ENCODE measurements at regions not wholly inside any gene's neighbourhood (a gene's known extent, or its start where the extent isn't known, plus 50 kb on each side); places are given as distances from the start of the nearest gene placed in this dataset.

- no peak overlapping the region for H3K4me3 ChIP-seq
- no peak for DNase-seq (ENCODE audit: low read depth in 1 of 2, low spot score in 1 of 2)
- POLR2A ChIA-PET = no interaction called here
- CTCF ChIA-PET = no interaction called here
- TF ChIP-seq CTCF (IDR thresholded peaks at IDR 0.05) (no peak), SMC3 (IDR thresholded peaks at IDR 0.05) (no peak), GATA3 (IDR thresholded peaks at IDR 0.05; ENCODE audit: borderline replicate concordance) (no peak), ZSCAN20 (CRISPR knock-in tag; IDR thresholded peaks at IDR 0.05) (no peak), HEYL (CRISPR knock-in tag; IDR thresholded peaks at IDR 0.05) (no peak), ELK1 (IDR thresholded peaks at IDR 0.05; ENCODE audit: low read depth, low read length) (no peak), ZC3H11A (IDR thresholded peaks at IDR 0.05) (no peak), MAX (IDR thresholded peaks at IDR 0.05) (no peak), EHF (CRISPR knock-in tag; IDR thresholded peaks at IDR 0.05) (no peak), MAZ (IDR thresholded peaks at IDR 0.05; ENCODE audit: borderline replicate concordance, low read depth, low read length) (no peak)
- H3K9me3 ChIP-seq = no peaks in the 10 kb centered on the region
- H3K27ac ChIP-seq = no peak overlapping the region
- FAIRE-seq = no peak
- no peak overlapping the region for H3K4me2 ChIP-seq
- H3K4me1 ChIP-seq = no peaks in the 10 kb centered on the region
- 9% methylated on average over 7 of the region's 7 CpGs for WGBS (ENCODE audit: missing lambda C conversion rate)
- no peak for ATAC-seq
Measured at GRCh38 chr2:60331115-60331809, 222.2 kb downstream of the BCL11A start.

- no peak overlapping the region for H3K27ac ChIP-seq
- ChIA-PET POLR2A (no interaction called here), CTCF (no interaction called here)
- ATAC-seq (no peak), DNase-seq (ENCODE audit: low read depth in 1 of 2, low spot score in 1 of 2) (no peak), FAIRE-seq (no peak)
- 36% methylated on average over 3 of the region's 3 CpGs for WGBS (ENCODE audit: missing lambda C conversion rate)
- TF ChIP-seq MAFK (IDR thresholded peaks at IDR 0.05; ENCODE audit: partially characterized antibody) = peak; percentile 51
- no peak for TF ChIP-seq CEBPB (IDR thresholded peaks at IDR 0.05)
- H3K4me3 ChIP-seq = no peak overlapping the region
- no peak overlapping the region for H3K4me2 ChIP-seq
- H3K4me1 ChIP-seq = no peaks in the 10 kb centered on the region
- no peaks in the 10 kb centered on the region for H3K9me3 ChIP-seq
Measured at GRCh38 chr2:60329225-60329624, 224.2 kb downstream of the BCL11A start.

GRCh38 chr2:60324536-60324935, 228.9 kb downstream of the BCL11A start:
- Histone ChIP-seq H3K4me1 (no peaks in the 10 kb centered on the region), H3K4me3 (no peak overlapping the region), H3K4me2 (no peak overlapping the region), H3K27ac (no peak overlapping the region), H3K9me3 (no peaks in the 10 kb centered on the region)
- no peak for FAIRE-seq
- WGBS (ENCODE audit: missing lambda C conversion rate) = 34% methylated on average over 5 of the region's 5 CpGs
- ChIA-PET CTCF (interaction anchor here (0.6 to 1.0 kb wide), 3 partner anchors 12 to 1785 kb away, joined by 3 to 6 read pairs (median 4); no protein-coding TSS in a partner anchor), POLR2A (no interaction called here)
- TF ChIP-seq RCOR1 (IDR thresholded peaks at IDR 0.05; ENCODE audit: low read depth, low read length) (no peak), ESRRA (IDR thresholded peaks at IDR 0.05; ENCODE audit: borderline replicate concordance, low read length) (no peak), TP53 (CRISPR knock-in tag; IDR thresholded peaks at IDR 0.05) (no peak), CHD4 (IDR thresholded peaks at IDR 0.05; ENCODE audit: borderline replicate concordance) (no peak), RARB (CRISPR knock-in tag; IDR thresholded peaks at IDR 0.05) (no peak), ZFP36 (IDR thresholded peaks at IDR 0.05; ENCODE audit: borderline replicate concordance, partially characterized antibody) (no peak)
- ATAC-seq = no peak
- DNase-seq (ENCODE audit: low read depth in 1 of 2, low spot score in 1 of 2) = no peak

- ChIA-PET CTCF (no interaction called here), POLR2A (no interaction called here)
- H3K27ac ChIP-seq = no peak overlapping the region
- no peaks in the 10 kb centered on the region for H3K9me3 ChIP-seq
- H3K4me2 ChIP-seq = no peak overlapping the region
- FAIRE-seq (no peak), ATAC-seq (no peak), DNase-seq (ENCODE audit: low read depth in 1 of 2, low spot score in 1 of 2) (no peak)
- H3K4me1 ChIP-seq = no peaks in the 10 kb centered on the region
- no peak overlapping the region for H3K4me3 ChIP-seq
- WGBS (ENCODE audit: missing lambda C conversion rate) = 58% methylated on average over 14 of the region's 14 CpGs
- TF ChIP-seq POLR2A (IDR thresholded peaks at IDR 0.05; ENCODE audit: low read length) (no peak), ZNF302 (CRISPR knock-in tag; IDR thresholded peaks at IDR 0.05) (no peak), HOXB5 (CRISPR knock-in tag; IDR thresholded peaks at IDR 0.05) (no peak), PBX3 (IDR thresholded peaks at IDR 0.05) (no peak), TFCP2L1 (CRISPR knock-in tag; IDR thresholded peaks at IDR 0.05) (no peak), PHF8 (IDR thresholded peaks at IDR 0.05; ENCODE audit: borderline replicate concordance, low read depth) (no peak), TP53 (CRISPR knock-in tag; IDR thresholded peaks at IDR 0.05) (no peak), RARB (CRISPR knock-in tag; IDR thresholded peaks at IDR 0.05) (no peak), RFX5 (IDR thresholded peaks at IDR 0.05) (no peak), HDAC2 (IDR thresholded peaks at IDR 0.05) (no peak), CEBPB (IDR thresholded peaks at IDR 0.05) (no peak), FOXS1 (CRISPR knock-in tag; IDR thresholded peaks at IDR 0.05) (no peak), POLR2AphosphoS2 (conservative IDR thresholded peaks at IDR 0.05; ENCODE audit: low read length) (no peak), CHD4 (IDR thresholded peaks at IDR 0.05; ENCODE audit: borderline replicate concordance) (no peak), EHF (CRISPR knock-in tag; IDR thresholded peaks at IDR 0.05) (no peak), RAD21 (conservative IDR thresholded peaks at IDR 0.05 in 1 of 2, IDR thresholded peaks at IDR 0.05 in 1 of 2) (no peak), MAZ (IDR thresholded peaks at IDR 0.05; ENCODE audit: borderline replicate concordance, low read depth, low read length) (no peak), BHLHE40 (IDR thresholded peaks at IDR 0.05; ENCODE audit: low read depth, low read length) (no peak)
Measured at GRCh38 chr2:60321816-60322215, 231.6 kb downstream of the BCL11A start.

Data from A549 (cell line).